Activated CD4-positive, alpha-beta memory T cell treated with anti-CD3 and anti-CD28 coated beads for 36 hours (primary cell): ENCODE measurements at regions not wholly inside any gene's neighbourhood (a gene's known extent, or its start where the extent isn't known, plus 50 kb on each side); places are given as distances from the start of the nearest gene placed in this dataset.

ENCODE experiments used
- CTCF ChIA-PET: fragments of 350-600 bp; sonication (Branson Sonifier 250); formaldehyde crosslinking; loops from one replicate; lab custom pipeline; 2021; ENCODE audit warnings: antibody characterized with exemption, inconsistent platforms; lab: Charles Lee
- POLR2A ChIA-PET: fragments of 350-600 bp; sonication (Branson Sonifier 250); formaldehyde crosslinking; loops from one replicate; lab custom pipeline; 2021; ENCODE audit warnings: antibody characterized with exemption; lab: Charles Lee
- DNase-seq: peaks from one replicate; pipeline ENCODE4 v3.0.0-alpha.2; 2020
- H3K27ac Mint-ChIP-seq: one replicate; pipeline ENCODE4 v1.8.0; 2021; ENCODE audit warnings: mixed read lengths
- H3K27me3 Mint-ChIP-seq: one replicate; pipeline ENCODE4 v1.8.0; 2021; ENCODE audit warnings: mixed read lengths
- H3K36me3 Mint-ChIP-seq: one replicate; pipeline ENCODE4 v1.8.0; 2021; ENCODE audit warnings: mixed read lengths
- H3K4me1 Mint-ChIP-seq: one replicate; pipeline ENCODE4 v1.8.0; 2021; ENCODE audit warnings: low read depth, mixed read lengths
- H3K4me3 Mint-ChIP-seq: one replicate; pipeline ENCODE4 v1.8.0; 2021; ENCODE audit warnings: mild to moderate bottlenecking, mixed read lengths
- H3K9me3 Mint-ChIP-seq: one replicate; pipeline ENCODE4 v1.8.0; 2021; ENCODE audit warnings: mixed read lengths
- intact Hi-C: fragments of 100-400 bp; cut with micrococcal nuclease; formaldehyde crosslinking; loops from one replicate; pipeline ENCODE4 v1.15.1; 2023

DNA sequence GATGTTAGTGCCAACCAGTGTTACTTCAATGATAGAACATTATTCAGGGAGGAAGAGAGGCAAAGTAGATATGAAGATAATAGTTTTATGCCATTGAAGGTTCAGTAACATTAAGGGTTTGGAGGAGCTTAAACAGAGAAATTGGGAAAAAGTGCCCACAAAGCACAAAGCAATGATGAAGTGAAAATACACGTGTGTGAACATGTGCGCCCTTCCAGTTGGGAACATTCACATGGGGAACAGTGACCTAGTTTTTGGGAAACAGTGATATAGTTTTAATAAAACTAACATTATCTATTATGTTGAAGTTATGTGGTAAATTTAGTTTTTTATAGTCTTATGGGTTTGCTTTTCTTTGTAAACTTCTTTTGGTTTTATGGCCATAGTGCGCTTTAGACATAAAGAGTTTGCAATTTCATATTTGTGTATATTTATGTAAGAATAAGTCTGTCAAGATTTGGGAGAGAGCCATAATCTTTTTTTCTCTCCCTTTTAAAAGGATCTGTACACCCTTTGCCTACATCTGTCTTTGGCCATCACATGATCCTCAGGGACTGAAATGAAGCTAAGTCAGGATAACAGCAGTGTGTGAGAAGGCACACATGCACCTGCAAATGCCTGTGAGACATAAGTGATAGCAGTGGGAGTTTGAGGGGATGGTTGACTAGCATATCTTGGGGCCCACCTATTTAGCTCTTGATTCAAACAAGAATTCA lies 450.3 kb upstream of the THRB start:
- CTCF ChIA-PET: no interaction called here
- Mint-ChIP-seq H3K4me3 (no peak overlapping the region), H3K27ac (no peak overlapping the region), H3K27me3 (no peaks in the 10 kb centered on the region), H3K9me3 (no peaks in the 10 kb centered on the region), H3K36me3 (no peaks in the 10 kb centered on the region), H3K4me1 (no peaks in the 10 kb centered on the region)
- no peak for DNase-seq
- POLR2A ChIA-PET: no interaction called here
- intact Hi-C loops: no loop called here

GRCh38 chr3:24945563-24945962 lies 450.9 kb upstream of the THRB start:
- CTCF ChIA-PET: no interaction called here
- Mint-ChIP-seq H3K36me3 (no peaks in the 10 kb centered on the region), H3K4me1 (no peaks in the 10 kb centered on the region), H3K9me3 (no peaks in the 10 kb centered on the region), H3K27ac (no peak overlapping the region), H3K4me3 (no peak overlapping the region), H3K27me3 (no peaks in the 10 kb centered on the region)
- no peak for DNase-seq
- intact Hi-C loops: no loop called here
- POLR2A ChIA-PET: no interaction called here

DNA sequence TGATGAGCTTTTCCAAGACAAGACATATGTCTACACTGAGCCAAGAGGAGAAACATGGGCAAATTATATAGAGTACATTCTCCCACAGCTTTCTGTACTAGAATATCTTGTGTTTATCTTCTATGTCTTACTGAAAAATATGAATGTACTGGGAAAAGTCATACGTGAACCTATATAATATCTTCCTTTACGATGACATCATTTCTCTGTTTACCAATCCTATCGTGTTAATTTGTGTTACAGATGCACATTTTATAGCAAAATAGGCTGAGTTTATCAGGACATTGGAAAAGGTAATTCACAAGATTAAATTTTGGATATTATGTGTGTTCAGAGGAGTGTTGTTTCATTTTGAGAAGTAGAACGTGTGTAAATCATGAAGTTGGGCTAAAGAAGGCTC lies 452.5 kb upstream of the THRB start:
- CTCF ChIA-PET: no interaction called here
- H3K27me3 Mint-ChIP-seq: no peaks in the 10 kb centered on the region

DNA sequence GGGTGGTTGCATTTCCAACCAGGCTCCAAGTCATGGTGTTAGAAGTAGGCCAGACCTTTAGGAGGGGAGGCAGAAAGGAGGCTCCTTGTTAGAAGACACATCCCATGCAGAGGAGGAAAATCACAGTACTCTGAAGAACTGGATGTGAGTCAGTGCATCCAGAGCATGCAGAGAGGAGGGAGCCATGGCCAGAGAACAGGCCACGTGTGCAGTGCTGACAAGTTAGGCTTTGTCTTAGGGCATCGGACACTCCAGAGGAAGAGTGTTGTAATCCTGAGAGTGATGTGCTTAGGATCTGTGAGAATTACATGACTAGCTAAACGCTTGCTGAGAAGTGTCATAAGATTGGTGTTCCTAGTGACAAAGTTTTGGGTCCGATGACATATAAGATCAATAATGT lies 456.5 kb upstream of the THRB start:
- Mint-ChIP-seq H3K4me1 (no peaks in the 10 kb centered on the region), H3K4me3 (no peak overlapping the region), H3K9me3 (no peaks in the 10 kb centered on the region), H3K27ac (no peak overlapping the region), H3K27me3 (no peaks in the 10 kb centered on the region), H3K36me3 (no peaks in the 10 kb centered on the region)
- DNase-seq: no peak
- ChIA-PET CTCF (no interaction called here), POLR2A (no interaction called here)
- intact Hi-C loops: no loop called here

More for the DNA sequence above, 452.5 kb upstream of the THRB start:
- Mint-ChIP-seq H3K4me3 (no peak overlapping the region), H3K27ac (no peak overlapping the region), H3K9me3 (no peaks in the 10 kb centered on the region), H3K4me1 (no peaks in the 10 kb centered on the region), H3K36me3 (no peaks in the 10 kb centered on the region)
- POLR2A ChIA-PET: no interaction called here
- intact Hi-C loops: no loop called here
- DNase-seq: no peak

DNA sequence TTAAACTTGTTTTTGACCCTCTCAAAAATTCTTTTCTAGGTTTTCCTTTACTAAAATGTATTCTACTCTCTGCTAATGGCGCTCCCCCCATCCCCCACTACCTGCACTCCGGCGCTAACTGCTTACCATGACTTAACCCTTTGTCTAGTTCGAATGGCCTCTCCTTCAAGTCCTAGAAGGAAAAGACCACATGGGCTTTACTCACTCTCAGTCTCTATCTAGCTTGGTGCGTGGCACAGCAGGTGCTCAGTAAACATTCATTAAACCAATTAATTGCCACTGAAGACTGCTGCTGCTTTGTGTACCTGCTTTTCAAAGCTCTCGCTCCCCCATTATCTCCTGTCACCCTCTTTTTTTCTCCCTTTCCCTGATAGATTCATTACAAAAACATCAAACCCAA lies 457.7 kb upstream of the THRB start:
- H3K4me3 Mint-ChIP-seq: no peak overlapping the region
- intact Hi-C loops: no loop called here
- H3K27ac Mint-ChIP-seq: no peak overlapping the region
- DNase-seq: no peak
- POLR2A ChIA-PET: no interaction called here
- CTCF ChIA-PET: no interaction called here
- no peaks in the 10 kb centered on the region for H3K4me1 Mint-ChIP-seq
- H3K27me3 Mint-ChIP-seq: no peaks in the 10 kb centered on the region
- no peaks in the 10 kb centered on the region for H3K9me3 Mint-ChIP-seq
- H3K36me3 Mint-ChIP-seq: no peaks in the 10 kb centered on the region

GRCh38 chr3:24953060-24953771 lies 458.6 kb upstream of the THRB start:
- Mint-ChIP-seq H3K27me3 (no peaks in the 10 kb centered on the region), H3K4me1 (no peaks in the 10 kb centered on the region)
- POLR2A ChIA-PET: no interaction called here

DNA sequence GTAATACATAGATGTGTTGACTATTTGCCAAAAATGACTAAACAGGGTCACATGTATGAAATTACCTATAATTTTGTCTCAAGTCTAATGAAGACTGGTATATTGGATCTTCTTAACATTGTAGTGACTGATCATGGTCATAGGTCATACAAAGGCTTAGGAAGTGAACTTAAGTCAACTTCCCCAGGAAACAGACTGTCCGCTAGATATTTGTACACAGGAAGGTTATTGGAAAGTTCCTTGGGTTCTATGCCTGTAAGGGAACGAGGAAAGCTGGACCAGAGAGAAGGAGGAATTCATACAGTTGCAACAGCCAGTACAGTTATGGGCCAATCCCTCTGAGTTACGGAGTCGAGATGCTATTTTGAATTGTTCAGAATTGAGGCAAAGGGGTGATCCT lies 462.0 kb upstream of the THRB start:
- Mint-ChIP-seq H3K9me3 (no peaks in the 10 kb centered on the region), H3K27ac (no peak overlapping the region), H3K4me3 (no peak overlapping the region), H3K4me1 (no peaks in the 10 kb centered on the region), H3K27me3 (no peaks in the 10 kb centered on the region), H3K36me3 (no peaks in the 10 kb centered on the region)
- ChIA-PET POLR2A (no interaction called here), CTCF (no interaction called here)
- intact Hi-C loops: no loop called here
- DNase-seq: no peak

More at GRCh38 chr3:24953060-24953771, 458.6 kb upstream of the THRB start:
- DNase-seq: no peak
- Mint-ChIP-seq H3K36me3 (no peaks in the 10 kb centered on the region), H3K4me3 (no peak overlapping the region), H3K27ac (no peak overlapping the region), H3K9me3 (no peaks in the 10 kb centered on the region)
- intact Hi-C loops: no loop called here
- CTCF ChIA-PET: no interaction called here

DNA sequence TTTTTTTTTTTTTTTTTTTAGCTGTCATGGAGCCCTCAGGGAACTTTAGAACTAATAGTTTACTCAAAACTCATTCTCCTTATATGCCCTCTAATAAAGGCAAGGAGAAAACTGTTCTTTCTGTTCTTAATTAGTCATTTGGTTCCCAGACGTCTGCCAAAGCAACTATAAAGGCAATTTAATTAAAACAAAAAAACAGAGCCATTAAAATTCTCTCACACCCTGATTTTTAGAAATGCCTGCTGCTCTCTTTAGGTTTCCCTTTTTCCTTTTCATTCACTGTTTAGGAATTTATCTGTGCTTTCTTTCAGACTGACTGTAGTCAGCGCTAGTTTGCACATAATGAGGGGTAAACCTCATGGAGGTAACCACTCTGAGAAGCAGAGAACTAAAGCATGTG lies 463.6 kb upstream of the THRB start:
- ChIA-PET CTCF (no interaction called here), POLR2A (no interaction called here)
- intact Hi-C loops: no loop called here
- DNase-seq: no peak
- Mint-ChIP-seq H3K9me3 (no peaks in the 10 kb centered on the region), H3K27ac (no peak overlapping the region), H3K4me1 (no peaks in the 10 kb centered on the region), H3K4me3 (no peak overlapping the region), H3K27me3 (no peaks in the 10 kb centered on the region), H3K36me3 (no peaks in the 10 kb centered on the region)

DNA sequence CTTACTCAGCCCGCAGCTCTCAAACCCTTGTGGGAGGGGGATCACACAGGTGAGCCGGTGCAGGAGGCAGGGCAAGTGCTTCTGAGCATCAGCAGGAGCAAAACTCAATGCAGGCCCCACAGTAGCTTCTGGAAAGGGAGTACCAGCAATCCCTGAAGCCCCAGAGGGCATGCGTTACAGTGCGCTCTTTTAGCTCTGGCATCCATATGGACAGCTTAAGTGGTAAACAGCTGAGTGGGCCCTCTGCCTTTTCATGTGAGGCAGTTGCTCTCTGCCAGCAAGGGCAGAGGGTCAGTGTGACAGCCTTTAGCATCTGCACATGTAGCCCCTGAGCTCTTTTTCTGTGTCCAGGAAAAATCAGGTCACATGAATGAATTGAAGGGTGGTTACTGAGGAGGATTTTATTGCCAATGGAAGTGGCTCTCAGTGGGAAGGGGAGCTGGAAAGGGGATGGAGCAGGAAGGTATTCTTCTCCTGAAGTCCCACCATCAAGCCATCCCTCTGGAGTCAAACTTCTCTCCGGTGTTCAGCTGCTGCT lies 464.3 kb upstream of the THRB start:
- intact Hi-C loops: no loop called here
- Mint-ChIP-seq H3K27me3 (no peaks in the 10 kb centered on the region), H3K9me3 (no peaks in the 10 kb centered on the region), H3K36me3 (no peaks in the 10 kb centered on the region), H3K27ac (no peak overlapping the region), H3K4me1 (no peaks in the 10 kb centered on the region), H3K4me3 (no peak overlapping the region)
- ChIA-PET POLR2A (no interaction called here), CTCF (no interaction called here)
- DNase-seq: no peak

GRCh38 chr3:24963762-24964625 lies 464.1 kb upstream of the RARB start:
- ChIA-PET POLR2A (no interaction called here), CTCF (no interaction called here)
- H3K36me3 Mint-ChIP-seq: no peaks in the 10 kb centered on the region
- no peak overlapping the region for H3K4me3 Mint-ChIP-seq
- H3K4me1 Mint-ChIP-seq: no peaks in the 10 kb centered on the region
- H3K27me3 Mint-ChIP-seq: no peaks in the 10 kb centered on the region
- peaks cover 4% of the 10 kb centered on the region for H3K9me3 Mint-ChIP-seq
- no peak overlapping the region for H3K27ac Mint-ChIP-seq
- intact Hi-C loops: no loop called here
- DNase-seq: no peak

DNA sequence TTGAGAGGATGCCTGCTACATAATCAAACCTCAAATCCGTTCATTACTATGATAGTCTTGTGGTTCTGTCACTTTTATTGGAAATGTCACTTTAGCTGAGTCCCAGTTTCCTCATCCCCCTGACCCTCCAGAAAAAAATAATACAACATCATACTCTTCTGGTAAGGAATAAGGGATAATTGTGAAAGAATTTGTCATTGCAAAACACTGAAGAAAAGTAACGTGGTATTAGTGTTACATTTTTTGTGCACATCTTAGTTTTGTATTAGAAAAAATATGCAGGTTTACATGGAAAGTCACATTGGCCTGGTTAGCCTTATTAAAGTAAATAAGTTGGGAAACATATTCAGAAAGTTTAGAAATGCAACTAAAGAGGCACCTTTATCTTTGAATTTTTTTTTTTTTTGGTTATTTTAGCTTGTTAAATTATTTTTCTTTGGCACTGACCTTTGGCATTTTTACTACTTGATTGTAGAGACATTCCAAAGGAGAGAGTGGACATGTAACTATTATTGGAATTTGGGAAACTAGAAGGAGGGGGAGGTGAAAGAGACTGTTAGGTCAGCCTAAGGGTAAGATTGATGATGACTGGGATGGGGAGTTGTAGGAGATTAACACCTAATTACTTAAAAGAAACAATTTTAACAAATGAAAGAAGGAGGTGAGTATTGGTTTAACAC lies 462.2 kb upstream of the RARB start:
- POLR2A ChIA-PET: no interaction called here
- H3K9me3 Mint-ChIP-seq: peaks cover 4% of the 10 kb centered on the region
- no peaks in the 10 kb centered on the region for H3K4me1 Mint-ChIP-seq
- H3K36me3 Mint-ChIP-seq: no peaks in the 10 kb centered on the region
- intact Hi-C loops: no loop called here
- no peaks in the 10 kb centered on the region for H3K27me3 Mint-ChIP-seq
- H3K4me3 Mint-ChIP-seq: no peak overlapping the region
- CTCF ChIA-PET: no interaction called here
- H3K27ac Mint-ChIP-seq: no peak overlapping the region
- DNase-seq: no peak

DNA sequence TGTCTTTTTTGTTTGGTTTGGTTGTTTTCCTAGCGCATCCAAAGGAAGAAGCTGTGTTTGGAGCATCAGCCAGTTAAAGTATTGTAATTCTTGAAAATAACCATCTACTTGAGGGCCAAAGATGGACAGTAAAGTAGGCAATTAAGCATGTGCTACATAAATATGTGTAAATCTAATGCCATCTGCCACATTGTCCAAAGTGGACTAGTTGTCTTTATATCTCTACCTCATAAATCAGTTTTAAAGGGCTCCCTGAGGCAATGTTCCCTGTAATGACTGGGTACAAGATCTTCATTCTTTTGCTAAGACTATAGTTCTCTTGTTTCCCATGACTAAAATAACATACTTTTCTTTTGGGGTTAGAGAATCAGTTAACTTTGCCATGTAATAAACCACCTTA lies 460.0 kb upstream of the RARB start:
- intact Hi-C loops: no loop called here
- no peaks in the 10 kb centered on the region for H3K4me1 Mint-ChIP-seq
- CTCF ChIA-PET: no interaction called here
- H3K9me3 Mint-ChIP-seq: peaks cover 4% of the 10 kb centered on the region
- POLR2A ChIA-PET: no interaction called here
- H3K27me3 Mint-ChIP-seq: no peaks in the 10 kb centered on the region
- DNase-seq: no peak
- H3K27ac Mint-ChIP-seq: no peak overlapping the region
- no peaks in the 10 kb centered on the region for H3K36me3 Mint-ChIP-seq
- no peak overlapping the region for H3K4me3 Mint-ChIP-seq
